ENCODE measurements at regions not wholly inside any gene's neighbourhood (a gene's known extent, or its start where the extent isn't known, plus 50 kb on each side); places are given as distances from the start of the nearest gene placed in this dataset.

DNA sequence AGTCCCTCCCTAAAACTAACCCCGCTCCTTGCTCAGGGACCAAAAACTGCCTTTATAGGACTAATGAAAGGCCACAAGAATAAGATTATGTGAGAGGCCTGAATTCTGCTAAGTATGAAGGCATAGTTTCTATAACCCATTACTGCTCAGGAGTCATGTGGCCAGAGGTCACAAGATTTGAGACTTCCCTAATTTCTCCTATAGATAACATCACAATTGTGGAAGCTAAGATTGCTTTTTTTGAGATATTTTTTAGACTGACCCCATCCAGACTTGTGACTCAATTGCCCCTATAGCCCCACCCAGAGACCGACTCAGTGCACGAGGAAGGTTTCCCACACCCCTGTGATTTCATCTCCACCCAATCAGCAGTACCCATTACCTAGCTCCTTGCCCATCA lies 504.1 kb upstream of the GOT2 start:
- Histone ChIP-seq H3K4me2 (ENCODE audit: unreplicated experiment) (no peak overlapping the region), H3K36me3 (ENCODE audit: low read depth) (no peaks in the 10 kb centered on the region), H3F3A (ENCODE audit: insufficient read depth) (no peaks in the 10 kb centered on the region), H4K20me1 (ENCODE audit: insufficient read depth) (no peaks in the 10 kb centered on the region), H3K4me1 (ENCODE audit: insufficient read depth) (no peaks in the 10 kb centered on the region), H3K27me3 (replicated peaks; ENCODE audit: insufficient read depth) (no peaks in the 10 kb centered on the region), H3K27ac (no peak overlapping the region), H3K9me3 (ENCODE audit: low read depth) (no peaks in the 10 kb centered on the region), H2AFZ (no peak overlapping the region), H3K4me3 (no peak overlapping the region), H3K9ac (no peak overlapping the region), H3K9me2 (ENCODE audit: insufficient read depth) (no peaks in the 10 kb centered on the region), H3K79me2 (ENCODE audit: insufficient read depth) (no peaks in the 10 kb centered on the region)
- WGBS, 2 experiments (ENCODE audit: low coverage in 1 of 2, low lambda C conversion rate in 2 of 2, missing lambda C conversion rate in 2 of 2) = 16 to 25% methylated on average over 3 of the region's 3 CpGs
- no peak for DNase-seq
- in situ Hi-C loops (cut with MboI) = no loop called here
- TF ChIP-seq EZH2 (IDR thresholded peaks at IDR 0.05; ENCODE audit: insufficient read depth, poor library complexity, severe bottlenecking) (no peak), EZH2phosphoT487 (IDR thresholded peaks at IDR 0.05; ENCODE audit: insufficient read depth, low read depth) (no peak)

GRCh38 chr16:59236804-59237458 lies 502.8 kb upstream of the GOT2 start:
- no peak overlapping the region for H2AFZ ChIP-seq
- TF ChIP-seq EZH2phosphoT487 (IDR thresholded peaks at IDR 0.05; ENCODE audit: insufficient read depth, low read depth) (no peak), EZH2 (IDR thresholded peaks at IDR 0.05; ENCODE audit: insufficient read depth, poor library complexity, severe bottlenecking) (no peak)
- H3K4me2 ChIP-seq (ENCODE audit: unreplicated experiment) = no peak overlapping the region
- in situ Hi-C loops (cut with MboI) = no loop called here
- no peak for DNase-seq
- H3K27me3 ChIP-seq (replicated peaks; ENCODE audit: insufficient read depth) = no peaks in the 10 kb centered on the region
- H3K9me3 ChIP-seq (ENCODE audit: low read depth) = no peaks in the 10 kb centered on the region
- no peaks in the 10 kb centered on the region for H3K36me3 ChIP-seq (ENCODE audit: low read depth)
- H3K9ac ChIP-seq = no peak overlapping the region
- H3K4me3 ChIP-seq = no peak overlapping the region
- H3K27ac ChIP-seq = no peak overlapping the region
- no peaks in the 10 kb centered on the region for H4K20me1 ChIP-seq (ENCODE audit: insufficient read depth)
- 6 to 14% methylated on average over 4 of the region's 4 CpGs for WGBS, 2 experiments (ENCODE audit: low coverage in 1 of 2, low lambda C conversion rate in 2 of 2, missing lambda C conversion rate in 2 of 2)
- no peaks in the 10 kb centered on the region for H3K79me2 ChIP-seq (ENCODE audit: insufficient read depth)
- no peaks in the 10 kb centered on the region for H3F3A ChIP-seq (ENCODE audit: insufficient read depth)
- no peaks in the 10 kb centered on the region for H3K9me2 ChIP-seq (ENCODE audit: insufficient read depth)
- no peaks in the 10 kb centered on the region for H3K4me1 ChIP-seq (ENCODE audit: insufficient read depth)

- Histone ChIP-seq H3K27ac (no peak overlapping the region), H2AFZ (no peak overlapping the region), H3K4me1 (ENCODE audit: insufficient read depth) (no peaks in the 10 kb centered on the region), H3K9me3 (ENCODE audit: low read depth) (no peaks in the 10 kb centered on the region), H3F3A (ENCODE audit: insufficient read depth) (no peaks in the 10 kb centered on the region), H3K9ac (no peak overlapping the region), H3K79me2 (ENCODE audit: insufficient read depth) (no peaks in the 10 kb centered on the region), H3K36me3 (ENCODE audit: low read depth) (no peaks in the 10 kb centered on the region), H3K9me2 (ENCODE audit: insufficient read depth) (no peaks in the 10 kb centered on the region), H3K27me3 (replicated peaks; ENCODE audit: insufficient read depth) (no peaks in the 10 kb centered on the region), H3K4me2 (ENCODE audit: unreplicated experiment) (no peak overlapping the region), H3K4me3 (no peak overlapping the region), H4K20me1 (ENCODE audit: insufficient read depth) (no peaks in the 10 kb centered on the region)
- 19 to 22% methylated on average over 2 of the region's 2 CpGs for WGBS, 2 experiments (ENCODE audit: low coverage in 1 of 2, low lambda C conversion rate in 2 of 2, missing lambda C conversion rate in 2 of 2)
- DNase-seq = no peak
- in situ Hi-C loops (cut with MboI) = no loop called here
- TF ChIP-seq EZH2phosphoT487 (IDR thresholded peaks at IDR 0.05; ENCODE audit: insufficient read depth, low read depth) (no peak), EZH2 (IDR thresholded peaks at IDR 0.05; ENCODE audit: insufficient read depth, poor library complexity, severe bottlenecking) (no peak)
Measured at GRCh38 chr16:59224401-59224800, 490.3 kb upstream of the GOT2 start.

DNA sequence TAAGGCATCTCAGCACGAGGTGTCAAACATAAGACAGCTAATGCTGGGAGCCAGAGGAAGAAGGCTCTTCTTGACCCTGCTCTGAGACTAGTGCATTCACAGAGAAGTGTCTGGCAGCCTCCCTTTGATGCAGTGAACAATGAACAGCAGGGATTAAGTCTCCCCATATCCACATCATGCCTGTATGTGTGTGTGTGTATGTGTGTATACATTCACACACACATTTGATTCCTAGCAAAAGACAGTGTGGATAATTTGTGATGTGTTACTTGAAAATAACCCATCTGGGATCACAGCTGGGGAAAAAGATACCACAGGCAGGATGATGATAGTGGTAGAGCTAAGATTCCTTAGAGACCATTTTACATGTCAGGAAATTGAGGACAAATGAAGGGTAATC lies 485.9 kb upstream of the GOT2 start:
- DNase-seq = no peak
- H3K4me1 ChIP-seq (ENCODE audit: insufficient read depth) = no peaks in the 10 kb centered on the region
- no peak overlapping the region for H3K27ac ChIP-seq
- no peaks in the 10 kb centered on the region for H3F3A ChIP-seq (ENCODE audit: insufficient read depth)
- no peak overlapping the region for H3K4me2 ChIP-seq (ENCODE audit: unreplicated experiment)
- H3K27me3 ChIP-seq (replicated peaks; ENCODE audit: insufficient read depth) = no peaks in the 10 kb centered on the region
- no peak overlapping the region for H3K4me3 ChIP-seq
- H4K20me1 ChIP-seq (ENCODE audit: insufficient read depth) = no peaks in the 10 kb centered on the region
- TF ChIP-seq EZH2 (IDR thresholded peaks at IDR 0.05; ENCODE audit: insufficient read depth, poor library complexity, severe bottlenecking) (no peak), EZH2phosphoT487 (IDR thresholded peaks at IDR 0.05; ENCODE audit: insufficient read depth, low read depth) (no peak)
- in situ Hi-C loops (cut with MboI) = no loop called here
- H3K9me2 ChIP-seq (ENCODE audit: insufficient read depth) = no peaks in the 10 kb centered on the region
- 0 to 5% methylated on average over 1 of the region's 1 CpG for WGBS, 2 experiments (ENCODE audit: low coverage in 1 of 2, low lambda C conversion rate in 2 of 2, missing lambda C conversion rate in 2 of 2)
- H2AFZ ChIP-seq = no peak overlapping the region
- H3K9me3 ChIP-seq (ENCODE audit: low read depth) = no peaks in the 10 kb centered on the region
- H3K9ac ChIP-seq = no peak overlapping the region
- H3K79me2 ChIP-seq (ENCODE audit: insufficient read depth) = no peaks in the 10 kb centered on the region
- no peaks in the 10 kb centered on the region for H3K36me3 ChIP-seq (ENCODE audit: low read depth)

DNA sequence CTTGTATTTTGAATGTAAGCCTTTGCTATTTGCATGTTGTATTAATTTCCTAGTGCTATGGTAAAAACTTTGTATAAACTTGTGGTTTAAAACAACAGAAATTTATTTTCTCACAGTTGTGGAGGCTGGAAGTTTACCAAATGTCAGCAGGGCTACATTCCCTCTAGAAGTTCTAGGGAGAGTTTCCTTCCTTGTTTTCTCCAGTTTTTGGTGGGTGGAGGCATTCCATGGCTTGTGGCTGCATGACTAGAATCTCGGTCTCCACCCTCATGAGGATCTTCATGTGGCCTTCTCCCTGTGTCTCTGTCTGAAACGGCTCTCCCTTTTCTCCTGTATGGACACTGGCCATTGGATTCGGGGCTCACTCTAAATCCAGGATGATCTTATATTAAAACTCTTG lies 482.2 kb upstream of the GOT2 start:
- H3K9me2 ChIP-seq (ENCODE audit: insufficient read depth) = no peaks in the 10 kb centered on the region
- no peaks in the 10 kb centered on the region for H3K79me2 ChIP-seq (ENCODE audit: insufficient read depth)
- in situ Hi-C loops (cut with MboI) = no loop called here
- no peak overlapping the region for H3K27ac ChIP-seq
- no peaks in the 10 kb centered on the region for H3F3A ChIP-seq (ENCODE audit: insufficient read depth)
- H2AFZ ChIP-seq = no peak overlapping the region
- H3K36me3 ChIP-seq (ENCODE audit: low read depth) = no peaks in the 10 kb centered on the region
- H3K4me3 ChIP-seq = no peak overlapping the region
- DNase-seq = no peak
- H3K4me1 ChIP-seq (ENCODE audit: insufficient read depth) = no peaks in the 10 kb centered on the region
- no peaks in the 10 kb centered on the region for H4K20me1 ChIP-seq (ENCODE audit: insufficient read depth)
- no peaks in the 10 kb centered on the region for H3K9me3 ChIP-seq (ENCODE audit: low read depth)
- TF ChIP-seq EZH2 (IDR thresholded peaks at IDR 0.05; ENCODE audit: insufficient read depth, poor library complexity, severe bottlenecking) (no peak), EZH2phosphoT487 (IDR thresholded peaks at IDR 0.05; ENCODE audit: insufficient read depth, low read depth) (no peak)
- 9 to 12% methylated on average over 3 of the region's 3 CpGs for WGBS, 2 experiments (ENCODE audit: low coverage in 1 of 2, low lambda C conversion rate in 2 of 2, missing lambda C conversion rate in 2 of 2)
- no peak overlapping the region for H3K4me2 ChIP-seq (ENCODE audit: unreplicated experiment)
- H3K9ac ChIP-seq = no peak overlapping the region
- no peaks in the 10 kb centered on the region for H3K27me3 ChIP-seq (replicated peaks; ENCODE audit: insufficient read depth)
